A673 (cell line): ENCODE measurements at regions not wholly inside any gene's neighbourhood (a gene's known extent, or its start where the extent isn't known, plus 50 kb on each side); places are given as distances from the start of the nearest gene placed in this dataset.

Experiments used
- BruUV-seq: library from RNA; stranded (reverse); fragments of 400-500 nt; replicated peaks from 2 replicates; lab custom pipeline; 2021; lab: Mats Ljungman, UMichigan
- CTCF ChIA-PET: fragments of 300-600 bp; sonication (Branson Sonifier 250); formaldehyde crosslinking; loops from one replicate; lab custom pipeline; 2022; ENCODE audit warnings: antibody characterized with exemption; lab: Charles Lee
- POLR2A ChIA-PET: fragments of 300-600 bp; sonication (Branson Sonifier 250); formaldehyde crosslinking; loops from one replicate; lab custom pipeline; 2022; ENCODE audit warnings: antibody characterized with exemption; ENCODE audit not compliant: low non-redundant PET; lab: Charles Lee
- DNase-seq: peaks from one replicate; pipeline ENCODE4 v3.0.0-alpha.2; 2015; ENCODE audit warnings: low spot score
- H3K27ac ChIP-seq: fragments of 200-600 bp; sonication (generic); 2 replicates; pipeline ENCODE4 v1.5.1; 2016; ENCODE audit warnings: mixed run types, low read depth, mild to moderate bottlenecking, mixed read lengths, antibody characterized with exemption, low read length; ENCODE audit not compliant: poor library complexity, severe bottlenecking
- H3K27me3 ChIP-seq: fragments of 200-600 bp; sonication (generic); replicated peaks from 2 replicates; pipeline ENCODE4 v1.6.1; 2017; ENCODE audit warnings: mixed run types, low read depth, mild to moderate bottlenecking, mixed read lengths, antibody characterized with exemption, low read length; ENCODE audit not compliant: insufficient read depth, poor library complexity
- H3K36me3 ChIP-seq: fragments of 200-600 bp; sonication (generic); 2 replicates; pipeline ENCODE4 v1.6.1; 2016; ENCODE audit warnings: mixed run types, mild to moderate bottlenecking, mixed read lengths, antibody characterized with exemption, low read length; ENCODE audit not compliant: insufficient read depth, poor library complexity, severe bottlenecking
- H3K4me1 ChIP-seq: fragments of 200-600 bp; sonication (generic); 2 replicates; pipeline ENCODE4 v1.6.1; 2017; ENCODE audit warnings: mixed run types, mild to moderate bottlenecking, mixed read lengths, antibody characterized with exemption, low read length; ENCODE audit not compliant: insufficient read depth, poor library complexity, severe bottlenecking
- H3K4me3 ChIP-seq: fragments of 200-600 bp; sonication (generic); 2 replicates; pipeline ENCODE4 v1.5.1; 2016; ENCODE audit warnings: low read depth, mixed run types, mild to moderate bottlenecking, mixed read lengths, low read length; ENCODE audit not compliant: poor library complexity, severe bottlenecking
- H3K9me3 ChIP-seq: fragments of 200-600 bp; sonication (generic); 2 replicates; pipeline ENCODE4 v1.6.1; 2016; ENCODE audit warnings: mixed run types, low read depth, mild to moderate bottlenecking, mixed read lengths, antibody characterized with exemption, low read length; ENCODE audit not compliant: poor library complexity, severe bottlenecking
- EZH2 ChIP-seq: fragments of 200-600 bp; sonication (generic); IDR thresholded peaks from 2 replicates; pipeline ENCODE4 v1.6.1; 2017; ENCODE audit warnings: borderline replicate concordance, low read depth, mild to moderate bottlenecking, mixed read lengths, antibody characterized with exemption, low read length; ENCODE audit not compliant: poor library complexity, severe bottlenecking
- intact Hi-C: fragments of 100-400 bp; cut with micrococcal nuclease; formaldehyde crosslinking; loops from one replicate; pipeline ENCODE4 v1.10.0; 2022; ENCODE audit not compliant: unreplicated experiment
- TF ChIP-seq, protein P1 (sequence below): fragments of 300-800, 200-600 bp; sonication (generic); conservative IDR thresholded peaks from 2 replicates; pipeline ENCODE4 v1.5.1; 2017; ENCODE audit warnings: low read depth, mild to moderate bottlenecking, antibody characterized with exemption, low read length, moderate library complexity, mixed read lengths

GRCh38 chr11:28632338-28632737 lies 524.1 kb downstream of the METTL15 start:
- no peaks in the 10 kb centered on the region for H3K9me3 ChIP-seq
- H3K4me3 ChIP-seq, result no peak overlapping the region
- intact Hi-C loops, result no loop called here
- BruUV-seq, result no TSS peak
- TF ChIP-seq, protein P1, sequence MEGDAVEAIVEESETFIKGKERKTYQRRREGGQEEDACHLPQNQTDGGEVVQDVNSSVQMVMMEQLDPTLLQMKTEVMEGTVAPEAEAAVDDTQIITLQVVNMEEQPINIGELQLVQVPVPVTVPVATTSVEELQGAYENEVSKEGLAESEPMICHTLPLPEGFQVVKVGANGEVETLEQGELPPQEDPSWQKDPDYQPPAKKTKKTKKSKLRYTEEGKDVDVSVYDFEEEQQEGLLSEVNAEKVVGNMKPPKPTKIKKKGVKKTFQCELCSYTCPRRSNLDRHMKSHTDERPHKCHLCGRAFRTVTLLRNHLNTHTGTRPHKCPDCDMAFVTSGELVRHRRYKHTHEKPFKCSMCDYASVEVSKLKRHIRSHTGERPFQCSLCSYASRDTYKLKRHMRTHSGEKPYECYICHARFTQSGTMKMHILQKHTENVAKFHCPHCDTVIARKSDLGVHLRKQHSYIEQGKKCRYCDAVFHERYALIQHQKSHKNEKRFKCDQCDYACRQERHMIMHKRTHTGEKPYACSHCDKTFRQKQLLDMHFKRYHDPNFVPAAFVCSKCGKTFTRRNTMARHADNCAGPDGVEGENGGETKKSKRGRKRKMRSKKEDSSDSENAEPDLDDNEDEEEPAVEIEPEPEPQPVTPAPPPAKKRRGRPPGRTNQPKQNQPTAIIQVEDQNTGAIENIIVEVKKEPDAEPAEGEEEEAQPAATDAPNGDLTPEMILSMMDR, result no peak
- no peak for TF ChIP-seq EZH2
- H3K36me3 ChIP-seq, result no peaks in the 10 kb centered on the region
- H3K4me1 ChIP-seq, result no peaks in the 10 kb centered on the region
- peaks cover 88% of the 10 kb centered on the region for H3K27me3 ChIP-seq
- CTCF ChIA-PET, result no interaction called here
- no peak overlapping the region for H3K27ac ChIP-seq
- DNase-seq, result no peak
- POLR2A ChIA-PET, result no interaction called here

DNA sequence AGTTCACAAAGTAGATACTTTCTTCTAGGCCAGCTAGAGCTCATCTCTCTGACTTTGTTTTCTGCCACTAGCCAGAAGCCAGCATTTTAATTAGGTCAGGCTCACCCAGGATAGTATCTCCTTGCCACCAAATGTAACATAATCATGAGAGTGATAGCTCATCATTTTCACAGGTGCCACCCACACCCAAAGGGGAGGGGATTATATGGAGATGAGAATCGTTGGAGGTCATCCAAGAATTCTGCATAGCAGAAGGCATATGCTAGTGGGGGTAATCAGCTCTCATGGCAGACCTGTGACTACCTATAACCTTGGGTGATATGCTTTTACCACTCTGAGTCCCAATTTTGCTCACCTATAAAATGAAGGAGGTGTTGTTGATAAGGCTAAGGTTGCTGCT lies 523.0 kb downstream of the METTL15 start:
- no peak overlapping the region for H3K27ac ChIP-seq
- intact Hi-C loops, result no loop called here
- POLR2A ChIA-PET, result no interaction called here
- CTCF ChIA-PET, result no interaction called here
- TF ChIP-seq, protein P1, result no peak
- TF ChIP-seq EZH2, result no peak
- H3K9me3 ChIP-seq, result no peaks in the 10 kb centered on the region
- no peak overlapping the region for H3K4me3 ChIP-seq
- peaks cover 88% of the 10 kb centered on the region for H3K27me3 ChIP-seq
- no peaks in the 10 kb centered on the region for H3K4me1 ChIP-seq
- no peak for DNase-seq
- BruUV-seq, result no TSS peak
- no peaks in the 10 kb centered on the region for H3K36me3 ChIP-seq

DNA sequence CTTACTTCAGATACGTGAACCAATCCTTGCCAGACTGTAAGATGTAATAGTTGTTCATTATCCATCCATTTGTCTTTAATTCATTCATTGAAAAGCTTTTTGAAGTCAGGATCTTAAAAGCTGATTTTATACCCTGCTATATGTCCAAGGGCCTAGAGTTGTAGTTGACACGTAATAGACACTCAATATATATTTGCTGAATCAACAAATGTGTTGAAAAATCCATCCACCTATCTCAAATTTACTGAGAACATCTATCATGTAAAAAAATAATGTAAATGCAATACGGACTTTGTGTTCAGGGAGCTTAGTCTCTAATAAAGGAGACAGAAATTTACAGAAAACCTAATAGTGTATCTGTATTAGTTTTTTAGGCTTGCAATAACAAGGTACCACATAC lies 521.0 kb downstream of the METTL15 start:
- Histone ChIP-seq H3K4me1 (no peaks in the 10 kb centered on the region), H3K36me3 (no peaks in the 10 kb centered on the region), H3K4me3 (no peak overlapping the region), H3K27ac (no peak overlapping the region), H3K27me3 (peaks cover 93% of the 10 kb centered on the region), H3K9me3 (no peaks in the 10 kb centered on the region)
- DNase-seq, result no peak
- no TSS peak for BruUV-seq
- POLR2A ChIA-PET, result no interaction called here
- no peak for TF ChIP-seq EZH2
- TF ChIP-seq, protein P1, result no peak
- CTCF ChIA-PET, result no interaction called here
- intact Hi-C loops, result no loop called here
